Panc1 (cell line): ENCODE measurements at regions not wholly inside any gene's neighbourhood (a gene's known extent, or its start where the extent isn't known, plus 50 kb on each side); places are given as distances from the start of the nearest gene placed in this dataset.

Experiments
- POLR2AphosphoS5 ChIP-seq: IDR thresholded peaks from 2 replicates; pipeline ENCODE4 v1.6.1; 2012; ENCODE audit warnings: mild to moderate bottlenecking, low read depth, low read length, moderate library complexity
- SIN3A ChIP-seq: IDR thresholded peaks from 2 replicates; pipeline ENCODE4 v1.6.1; 2012; ENCODE audit warnings: low read depth, mild to moderate bottlenecking, low read length, moderate library complexity, borderline replicate concordance; ENCODE audit not compliant: insufficient read depth
- TCF7L2 ChIP-seq: IDR thresholded peaks from 2 replicates; pipeline ENCODE4 v1.6.1; 2011; ENCODE audit warnings: mild to moderate bottlenecking, low read depth, low read length, inconsistent platforms
- TF ChIP-seq, protein P1 (sequence below): fragments of 450-650 bp; IDR thresholded peaks from 2 replicates; pipeline ENCODE4 v1.5.1; 2017; ENCODE audit warnings: mild to moderate bottlenecking
- TF ChIP-seq, protein P2 (sequence below), 2 experiments: IDR thresholded peaks; 2 replicates each; pipeline ENCODE4 v1.6.1; 2011 to 2012; ENCODE audit warnings: low read depth in 2 of 2, control low read depth in 1 of 2, low read length in 1 of 2, mild to moderate bottlenecking in 1 of 2, moderate library complexity in 1 of 2; ENCODE audit not compliant: insufficient read depth in 1 of 2

DNA sequence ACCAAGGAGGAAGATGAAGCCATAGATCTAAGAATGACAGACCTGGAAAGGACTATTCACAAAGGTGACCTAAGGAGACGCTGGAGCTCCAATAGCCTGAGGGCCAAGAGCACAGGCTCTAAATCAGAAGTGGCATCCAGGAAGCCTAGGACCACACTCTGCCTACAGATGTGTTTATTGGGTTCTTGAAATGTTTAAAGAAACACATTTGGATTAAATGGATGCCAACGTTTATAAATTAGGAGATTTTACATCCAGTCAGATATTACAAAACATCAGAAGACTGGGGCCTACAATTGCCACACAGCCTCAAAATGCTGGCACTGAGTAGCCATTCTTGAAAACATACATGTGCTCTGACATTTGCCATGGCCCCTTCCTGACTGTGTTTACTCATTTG, 80.9 kb downstream of the HMHB1 start:
- TF ChIP-seq, protein P1, sequence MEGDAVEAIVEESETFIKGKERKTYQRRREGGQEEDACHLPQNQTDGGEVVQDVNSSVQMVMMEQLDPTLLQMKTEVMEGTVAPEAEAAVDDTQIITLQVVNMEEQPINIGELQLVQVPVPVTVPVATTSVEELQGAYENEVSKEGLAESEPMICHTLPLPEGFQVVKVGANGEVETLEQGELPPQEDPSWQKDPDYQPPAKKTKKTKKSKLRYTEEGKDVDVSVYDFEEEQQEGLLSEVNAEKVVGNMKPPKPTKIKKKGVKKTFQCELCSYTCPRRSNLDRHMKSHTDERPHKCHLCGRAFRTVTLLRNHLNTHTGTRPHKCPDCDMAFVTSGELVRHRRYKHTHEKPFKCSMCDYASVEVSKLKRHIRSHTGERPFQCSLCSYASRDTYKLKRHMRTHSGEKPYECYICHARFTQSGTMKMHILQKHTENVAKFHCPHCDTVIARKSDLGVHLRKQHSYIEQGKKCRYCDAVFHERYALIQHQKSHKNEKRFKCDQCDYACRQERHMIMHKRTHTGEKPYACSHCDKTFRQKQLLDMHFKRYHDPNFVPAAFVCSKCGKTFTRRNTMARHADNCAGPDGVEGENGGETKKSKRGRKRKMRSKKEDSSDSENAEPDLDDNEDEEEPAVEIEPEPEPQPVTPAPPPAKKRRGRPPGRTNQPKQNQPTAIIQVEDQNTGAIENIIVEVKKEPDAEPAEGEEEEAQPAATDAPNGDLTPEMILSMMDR: no peak
- TF ChIP-seq, protein P2, sequence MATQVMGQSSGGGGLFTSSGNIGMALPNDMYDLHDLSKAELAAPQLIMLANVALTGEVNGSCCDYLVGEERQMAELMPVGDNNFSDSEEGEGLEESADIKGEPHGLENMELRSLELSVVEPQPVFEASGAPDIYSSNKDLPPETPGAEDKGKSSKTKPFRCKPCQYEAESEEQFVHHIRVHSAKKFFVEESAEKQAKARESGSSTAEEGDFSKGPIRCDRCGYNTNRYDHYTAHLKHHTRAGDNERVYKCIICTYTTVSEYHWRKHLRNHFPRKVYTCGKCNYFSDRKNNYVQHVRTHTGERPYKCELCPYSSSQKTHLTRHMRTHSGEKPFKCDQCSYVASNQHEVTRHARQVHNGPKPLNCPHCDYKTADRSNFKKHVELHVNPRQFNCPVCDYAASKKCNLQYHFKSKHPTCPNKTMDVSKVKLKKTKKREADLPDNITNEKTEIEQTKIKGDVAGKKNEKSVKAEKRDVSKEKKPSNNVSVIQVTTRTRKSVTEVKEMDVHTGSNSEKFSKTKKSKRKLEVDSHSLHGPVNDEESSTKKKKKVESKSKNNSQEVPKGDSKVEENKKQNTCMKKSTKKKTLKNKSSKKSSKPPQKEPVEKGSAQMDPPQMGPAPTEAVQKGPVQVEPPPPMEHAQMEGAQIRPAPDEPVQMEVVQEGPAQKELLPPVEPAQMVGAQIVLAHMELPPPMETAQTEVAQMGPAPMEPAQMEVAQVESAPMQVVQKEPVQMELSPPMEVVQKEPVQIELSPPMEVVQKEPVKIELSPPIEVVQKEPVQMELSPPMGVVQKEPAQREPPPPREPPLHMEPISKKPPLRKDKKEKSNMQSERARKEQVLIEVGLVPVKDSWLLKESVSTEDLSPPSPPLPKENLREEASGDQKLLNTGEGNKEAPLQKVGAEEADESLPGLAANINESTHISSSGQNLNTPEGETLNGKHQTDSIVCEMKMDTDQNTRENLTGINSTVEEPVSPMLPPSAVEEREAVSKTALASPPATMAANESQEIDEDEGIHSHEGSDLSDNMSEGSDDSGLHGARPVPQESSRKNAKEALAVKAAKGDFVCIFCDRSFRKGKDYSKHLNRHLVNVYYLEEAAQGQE (IDR thresholded peaks at IDR 0.05; ENCODE audit: insufficient read depth in 1 of 2, low read depth in 2 of 2, low read length in 1 of 2): no peak
- TF ChIP-seq POLR2AphosphoS5: no peak
- TF ChIP-seq TCF7L2: no peak
- TF ChIP-seq SIN3A: no peak
